IMR-90 (cell line): ENCODE measurements at regions not wholly inside any gene's neighbourhood (a gene's known extent, or its start where the extent isn't known, plus 50 kb on each side); places are given as distances from the start of the nearest gene placed in this dataset.

Experiments used
- ATAC-seq: fragments of 200-7000 bp; cut with Tn5 transposase; 2 replicates; pipeline ENCODE4 v1.9.1; 2020; ENCODE audit warnings: low read depth, mild to moderate bottlenecking, moderate library complexity
- BruUV-seq: library from RNA; stranded (reverse); fragments of 400-500 nt; replicated peaks from 2 replicates; lab custom pipeline; 2021; lab: Mats Ljungman, UMichigan
- CTCF ChIA-PET: fragments of 300-600 bp; formaldehyde crosslinking; extraction: SDS; loops from one replicate; lab custom pipeline; 2021; ENCODE audit warnings: antibody characterized with exemption; lab: Yijun Ruan, JAX
- POLR2A ChIA-PET: fragments of 300-600 bp; sonication (Branson Sonifier 250); formaldehyde crosslinking; loops from one replicate; lab custom pipeline; 2022; ENCODE audit warnings: antibody characterized with exemption; ENCODE audit not compliant: unreplicated experiment; lab: Charles Lee
- DNase-seq: peaks from one replicate; pipeline ENCODE4 v3.0.0; 2013
- H2AFZ ChIP-seq: replicated peaks from 2 replicates; pipeline ENCODE3; 2013; ENCODE audit warnings: low read length, mild to moderate bottlenecking; ENCODE audit not compliant: poor library complexity
- H2AK5ac ChIP-seq: 2 replicates; pipeline ENCODE4 v1.6.1; 2013; ENCODE audit warnings: low read depth, low read length, inconsistent platforms
- H2AK9ac ChIP-seq: replicated peaks from 2 replicates; pipeline ENCODE3; 2013; ENCODE audit warnings: mild to moderate bottlenecking, low read depth, low read length, moderate library complexity; ENCODE audit not compliant: poor library complexity
- H2BK120ac ChIP-seq: 2 replicates; pipeline ENCODE4 v1.6.1; 2013; ENCODE audit warnings: low read depth, low read length, inconsistent platforms
- H2BK15ac ChIP-seq: 3 replicates; pipeline ENCODE4 v1.6.1; 2013; ENCODE audit warnings: low read depth, low read length, inconsistent platforms
- H2BK20ac ChIP-seq: 2 replicates; pipeline ENCODE4 v1.6.1; 2013; ENCODE audit warnings: low read depth, mild to moderate bottlenecking, inconsistent platforms, low read length, moderate library complexity
- H2BK5ac ChIP-seq: 2 replicates; pipeline ENCODE4 v1.6.1; 2013; ENCODE audit warnings: mild to moderate bottlenecking, low read depth, low read length, inconsistent platforms; ENCODE audit not compliant: poor library complexity, severe bottlenecking
- H3K14ac ChIP-seq: replicated peaks from 2 replicates; pipeline ENCODE4 v1.6.1; 2013; ENCODE audit warnings: low read depth, low read length, inconsistent platforms
- H3K18ac ChIP-seq: 2 replicates; pipeline ENCODE4 v1.6.1; 2013; ENCODE audit warnings: low read depth, low read length, control low read depth
- H3K23ac ChIP-seq: 2 replicates; pipeline ENCODE4 v1.6.1; 2013; ENCODE audit warnings: low read depth, low read length, inconsistent platforms
- H3K27ac ChIP-seq: 2 replicates; pipeline ENCODE4 v1.5.1; 2013; ENCODE audit warnings: mild to moderate bottlenecking, control low read depth, low read length; ENCODE audit not compliant: insufficient read depth
- H3K27me3 ChIP-seq: 2 replicates; pipeline ENCODE4 v1.6.1; 2013; ENCODE audit warnings: low read length; ENCODE audit not compliant: control insufficient read depth, insufficient read depth
- H3K36me3 ChIP-seq: 2 replicates; pipeline ENCODE4 v1.6.1; 2013; ENCODE audit warnings: low read length, mixed read lengths; ENCODE audit not compliant: control insufficient read depth, insufficient read depth
- H3K4ac ChIP-seq: 2 replicates; pipeline ENCODE4 v1.6.1; 2013; ENCODE audit warnings: low read depth, low read length, inconsistent platforms
- H3K4me1 ChIP-seq: 2 replicates; pipeline ENCODE4 v1.6.1; 2013; ENCODE audit warnings: low read length, mixed read lengths; ENCODE audit not compliant: control insufficient read depth, insufficient read depth
- H3K4me2 ChIP-seq: 2 replicates; pipeline ENCODE4 v1.6.1; 2013; ENCODE audit warnings: low read depth, mild to moderate bottlenecking, control low read depth, low read length, moderate library complexity
- H3K4me3 ChIP-seq: 2 replicates; pipeline ENCODE4 v1.5.1; 2013; ENCODE audit warnings: low read depth, mild to moderate bottlenecking, control low read depth, low read length, moderate library complexity; ENCODE audit not compliant: insufficient read depth
- H3K56ac ChIP-seq: 2 replicates; pipeline ENCODE4 v1.6.1; 2013; ENCODE audit warnings: low read length, inconsistent platforms; ENCODE audit not compliant: insufficient read depth; ENCODE audit errors: extremely low read depth
- H3K79me1 ChIP-seq, 2 experiments: 2 replicates each; pipeline ENCODE4 v1.6.1; 2013; ENCODE audit warnings: low read length in 2 of 2, inconsistent platforms in 1 of 2, low read depth in 1 of 2
- H3K9ac ChIP-seq: 2 replicates; pipeline ENCODE4 v1.6.1; 2013; ENCODE audit warnings: low read depth, low read length, control low read depth
- H3K9me1 ChIP-seq: 2 replicates; pipeline ENCODE4 v1.6.1; 2013; ENCODE audit warnings: low read length, inconsistent platforms; ENCODE audit not compliant: insufficient read depth
- H3K9me3 ChIP-seq: 2 replicates; pipeline ENCODE4 v1.6.1; 2013; ENCODE audit warnings: low read length; ENCODE audit not compliant: control insufficient read depth, insufficient read depth
- H4K20me1 ChIP-seq: 2 replicates; pipeline ENCODE4 v1.6.1; 2013; ENCODE audit warnings: low read length, inconsistent platforms; ENCODE audit not compliant: insufficient read depth
- H4K5ac ChIP-seq: 2 replicates; pipeline ENCODE4 v1.6.1; 2013; ENCODE audit warnings: mild to moderate bottlenecking, low read depth, low read length, control low read depth
- H4K8ac ChIP-seq, 2 experiments: 2 replicates each; pipeline ENCODE4 v1.6.1; 2013; ENCODE audit warnings: low read depth in 2 of 2, low read length in 2 of 2, control low read depth in 1 of 2, inconsistent platforms in 1 of 2
- H4K91ac ChIP-seq: 2 replicates; pipeline ENCODE4 v1.6.1; 2013; ENCODE audit warnings: low read depth, low read length, inconsistent platforms; ENCODE audit not compliant: insufficient read depth
- WGBS, 2 experiments: methylation state at CpG; one replicate each; pipeline versions ENCODE4 v1.1.5 to v1.1.7; 2013; ENCODE audit warnings: missing lambda C conversion rate in 2 of 2; ENCODE audit not compliant: insufficient read length in 1 of 2; ENCODE audit errors: extremely low coverage in 2 of 2; 5-methylcytosine and 5-hydroxymethylcytosine counted together
- dilution Hi-C: fragments of 300-500 bp; cut with HindIII; formaldehyde crosslinking; loops from one replicate; pipeline ENCODE4 v1.14.3; 2018; ENCODE audit warnings: low sequenced_read_pairs; ENCODE audit not compliant: unreplicated experiment
- in situ Hi-C: fragments of 300-500 bp; cut with MboI; formaldehyde crosslinking; loops from 3 replicates; pipeline ENCODE4 v1.14.3; 2019; ENCODE audit warnings: low sequenced_read_pairs, inconsistent platforms, mixed read lengths
- intact Hi-C: fragments of 100-400 bp; cut with micrococcal nuclease; formaldehyde crosslinking; loops from 2 replicates; pipeline ENCODE4 v1.10.0; 2022
- TF ChIP-seq, protein P1 (sequence below): conservative IDR thresholded peaks from 2 replicates; pipeline ENCODE4 v1.5.1; 2012; ENCODE audit warnings: mild to moderate bottlenecking, low read depth, low read length, improper control_type of control experiment

DNA sequence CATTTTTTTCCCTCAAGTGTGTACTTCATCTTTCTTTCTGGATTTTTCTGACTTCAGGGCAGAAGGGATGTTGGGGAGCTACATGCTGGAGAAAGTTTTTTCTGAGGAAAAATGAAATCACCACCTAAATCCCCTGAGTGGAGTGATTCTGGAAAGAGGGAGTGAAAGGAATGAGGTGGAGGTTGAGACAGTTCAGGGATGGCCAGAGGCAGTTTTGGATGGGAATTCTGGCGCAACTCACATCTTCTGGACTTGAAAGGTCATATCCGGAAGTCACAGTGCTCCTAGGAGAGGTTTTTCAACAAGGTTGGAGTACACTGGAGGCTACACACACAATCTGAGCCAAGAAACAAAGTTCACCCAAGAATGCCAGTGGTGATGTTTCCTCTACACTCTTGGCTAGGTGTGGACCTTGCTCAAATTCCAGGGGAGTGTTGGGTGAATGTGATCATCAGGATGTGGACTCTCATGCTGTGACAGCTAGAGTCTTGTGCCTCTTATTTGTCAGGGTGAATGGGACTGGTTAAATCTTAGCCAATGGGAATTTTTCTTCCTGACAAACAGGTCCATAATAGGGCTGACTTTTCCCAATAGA is 161.5 kb downstream of the HLX start:
- peak overlapping the region; percentile 44; the same call in 1 of the 3 replicates for H2BK15ac ChIP-seq
- no peak overlapping the region for H2BK5ac ChIP-seq
- peaks cover 4% of the 10 kb centered on the region; the same call in 1 of the 2 replicates for H3K9me1 ChIP-seq
- H4K91ac ChIP-seq, result no peak overlapping the region
- H3K56ac ChIP-seq, result no peak overlapping the region
- H3K4me2 ChIP-seq, result no peak overlapping the region
- no peak overlapping the region for H4K5ac ChIP-seq
- H3K79me1 ChIP-seq, result no peaks in the 10 kb centered on the region
- no peak for DNase-seq
- TF ChIP-seq, protein P1, sequence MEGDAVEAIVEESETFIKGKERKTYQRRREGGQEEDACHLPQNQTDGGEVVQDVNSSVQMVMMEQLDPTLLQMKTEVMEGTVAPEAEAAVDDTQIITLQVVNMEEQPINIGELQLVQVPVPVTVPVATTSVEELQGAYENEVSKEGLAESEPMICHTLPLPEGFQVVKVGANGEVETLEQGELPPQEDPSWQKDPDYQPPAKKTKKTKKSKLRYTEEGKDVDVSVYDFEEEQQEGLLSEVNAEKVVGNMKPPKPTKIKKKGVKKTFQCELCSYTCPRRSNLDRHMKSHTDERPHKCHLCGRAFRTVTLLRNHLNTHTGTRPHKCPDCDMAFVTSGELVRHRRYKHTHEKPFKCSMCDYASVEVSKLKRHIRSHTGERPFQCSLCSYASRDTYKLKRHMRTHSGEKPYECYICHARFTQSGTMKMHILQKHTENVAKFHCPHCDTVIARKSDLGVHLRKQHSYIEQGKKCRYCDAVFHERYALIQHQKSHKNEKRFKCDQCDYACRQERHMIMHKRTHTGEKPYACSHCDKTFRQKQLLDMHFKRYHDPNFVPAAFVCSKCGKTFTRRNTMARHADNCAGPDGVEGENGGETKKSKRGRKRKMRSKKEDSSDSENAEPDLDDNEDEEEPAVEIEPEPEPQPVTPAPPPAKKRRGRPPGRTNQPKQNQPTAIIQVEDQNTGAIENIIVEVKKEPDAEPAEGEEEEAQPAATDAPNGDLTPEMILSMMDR, result no peak
- ChIA-PET POLR2A (no interaction called here), CTCF (interaction anchor here (1.0 kb wide), 1 partner anchor 57 kb away, joined by 3 read pairs; no protein-coding TSS in a partner anchor)
- no peak overlapping the region for H2BK120ac ChIP-seq
- no peaks in the 10 kb centered on the region for H3K27me3 ChIP-seq
- in situ Hi-C loops, result no loop called here
- no peak overlapping the region; the same call in 1 of the 2 replicates for H3K4ac ChIP-seq
- no peak overlapping the region for H3K9ac ChIP-seq
- H4K20me1 ChIP-seq, result no peaks in the 10 kb centered on the region
- peak overlapping the region; percentile 74; the same call in 1 of the 2 replicates for H2AK5ac ChIP-seq
- H3K18ac ChIP-seq, result no peak overlapping the region
- H3K36me3 ChIP-seq, result no peaks in the 10 kb centered on the region
- no CpG with 5 or more reads among the region's 2 CpGs for WGBS, 2 experiments
- H2BK20ac ChIP-seq, result 0 out of 2 replicates have a peak overlapping the region, but pooled peaks have one; percentile 3
- peak overlapping the region; percentile 56 for H2AFZ ChIP-seq
- intact Hi-C loops, result loop anchor here (10.0 kb wide), 1 partner anchor 394 kb away; no protein-coding TSS in a partner anchor
- H4K8ac ChIP-seq, result no peak overlapping the region
- dilution Hi-C loops, result no loop called here
- no peak overlapping the region for H3K27ac ChIP-seq
- H3K9me3 ChIP-seq, result no peaks in the 10 kb centered on the region
- no peak overlapping the region for H3K4me3 ChIP-seq
- H2AK9ac ChIP-seq, result no peak overlapping the region
- ATAC-seq, result no peak
- no TSS peak for BruUV-seq
- H3K14ac ChIP-seq, result peak overlapping the region; percentile 68; the same call in 1 of the 2 replicates
- H3K4me1 ChIP-seq, result no peaks in the 10 kb centered on the region
- no peak overlapping the region; the same call in 1 of the 2 replicates for H3K23ac ChIP-seq
